Liver (tissue), 3 donors: ENCODE measurements at regions not wholly inside any gene's neighbourhood (a gene's known extent, or its start where the extent isn't known, plus 50 kb on each side); places are given as distances from the start of the nearest gene placed in this dataset.

ENCODE experiments used
- FOXA1 ChIP-seq: IDR thresholded peaks from 2 replicates; pipeline ENCODE4 v1.6.1; 2016; ENCODE audit warnings: antibody characterized with exemption
- GABPA ChIP-seq, 2 donors: IDR thresholded peaks in 1 of 2; conservative IDR thresholded peaks in 1 of 2; 2 replicates each; pipeline ENCODE4 v1.6.1; 2016; ENCODE audit warnings: antibody characterized with exemption in 2 of 2, mild to moderate bottlenecking in 1 of 2, moderate library complexity in 1 of 2
- HNF4A ChIP-seq, 2 donors: conservative IDR thresholded peaks; 2 replicates each; pipeline ENCODE4 v1.6.1; 2016; ENCODE audit warnings: antibody characterized with exemption in 2 of 2, mild to moderate bottlenecking in 2 of 2
- JUND ChIP-seq, 2 donors: IDR thresholded peaks; 2 replicates each; pipeline ENCODE4 v1.6.1; 2016; ENCODE audit warnings: antibody characterized with exemption in 2 of 2
- NR2F2 ChIP-seq: IDR thresholded peaks from 2 replicates; pipeline ENCODE4 v1.6.1; 2016; ENCODE audit warnings: antibody characterized with exemption
- RAD21 ChIP-seq, 2 donors: IDR thresholded peaks; 2 replicates each; pipeline ENCODE4 v1.6.1; 2016; ENCODE audit warnings: antibody characterized with exemption in 2 of 2, mild to moderate bottlenecking in 2 of 2
- TAF1 ChIP-seq: conservative IDR thresholded peaks from 2 replicates; pipeline ENCODE4 v1.6.1; 2016; ENCODE audit warnings: antibody characterized with exemption, mild to moderate bottlenecking
- YY1 ChIP-seq: IDR thresholded peaks from 2 replicates; pipeline ENCODE4 v1.6.1; 2016; ENCODE audit warnings: antibody characterized with exemption, mild to moderate bottlenecking
- TF ChIP-seq, protein P1 (sequence below): IDR thresholded peaks from 2 replicates; pipeline ENCODE4 v1.6.1; 2016; ENCODE audit warnings: antibody characterized with exemption
- TF ChIP-seq, protein P2 (sequence below): fragments of 150-350 bp; IDR thresholded peaks from 2 replicates; pipeline ENCODE4 v1.5.1; 2017; ENCODE audit warnings: improper control_type of control experiment, low read depth, low read length; ENCODE audit not compliant: missing input control
- TF ChIP-seq, protein P3 (sequence below): IDR thresholded peaks from 2 replicates; pipeline ENCODE4 v1.6.1; 2016; ENCODE audit warnings: antibody characterized with exemption, mild to moderate bottlenecking
- TF ChIP-seq, protein P4 (sequence below): IDR thresholded peaks from 2 replicates; pipeline ENCODE4 v1.6.1; 2016; ENCODE audit warnings: antibody characterized with exemption
- donor health status: healthy.
- donor health status: healthy.

DNA sequence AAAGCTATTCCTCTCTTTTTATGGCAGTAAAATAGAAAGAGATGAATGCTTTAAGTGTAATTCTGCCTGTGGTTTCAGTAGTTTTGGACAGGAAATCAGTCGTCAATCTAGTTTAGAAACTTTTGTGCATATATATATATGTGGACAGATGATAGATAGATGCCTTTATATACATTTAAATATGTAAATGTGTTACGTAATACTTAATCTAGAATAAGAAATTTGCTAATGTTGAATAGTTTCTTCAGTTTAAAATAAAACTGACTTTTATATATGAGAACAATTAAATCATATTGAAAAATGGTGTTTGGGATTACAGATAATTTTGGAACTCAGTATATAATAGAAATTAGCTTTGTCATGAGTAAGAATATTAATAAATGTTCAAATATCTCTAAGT is 1165.7 kb upstream of the NCAM2 start:
- TF ChIP-seq, protein P1, sequence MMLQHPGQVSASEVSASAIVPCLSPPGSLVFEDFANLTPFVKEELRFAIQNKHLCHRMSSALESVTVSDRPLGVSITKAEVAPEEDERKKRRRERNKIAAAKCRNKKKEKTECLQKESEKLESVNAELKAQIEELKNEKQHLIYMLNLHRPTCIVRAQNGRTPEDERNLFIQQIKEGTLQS = no peak
- TF ChIP-seq, protein P2, sequence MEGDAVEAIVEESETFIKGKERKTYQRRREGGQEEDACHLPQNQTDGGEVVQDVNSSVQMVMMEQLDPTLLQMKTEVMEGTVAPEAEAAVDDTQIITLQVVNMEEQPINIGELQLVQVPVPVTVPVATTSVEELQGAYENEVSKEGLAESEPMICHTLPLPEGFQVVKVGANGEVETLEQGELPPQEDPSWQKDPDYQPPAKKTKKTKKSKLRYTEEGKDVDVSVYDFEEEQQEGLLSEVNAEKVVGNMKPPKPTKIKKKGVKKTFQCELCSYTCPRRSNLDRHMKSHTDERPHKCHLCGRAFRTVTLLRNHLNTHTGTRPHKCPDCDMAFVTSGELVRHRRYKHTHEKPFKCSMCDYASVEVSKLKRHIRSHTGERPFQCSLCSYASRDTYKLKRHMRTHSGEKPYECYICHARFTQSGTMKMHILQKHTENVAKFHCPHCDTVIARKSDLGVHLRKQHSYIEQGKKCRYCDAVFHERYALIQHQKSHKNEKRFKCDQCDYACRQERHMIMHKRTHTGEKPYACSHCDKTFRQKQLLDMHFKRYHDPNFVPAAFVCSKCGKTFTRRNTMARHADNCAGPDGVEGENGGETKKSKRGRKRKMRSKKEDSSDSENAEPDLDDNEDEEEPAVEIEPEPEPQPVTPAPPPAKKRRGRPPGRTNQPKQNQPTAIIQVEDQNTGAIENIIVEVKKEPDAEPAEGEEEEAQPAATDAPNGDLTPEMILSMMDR = no peak
- TF ChIP-seq RAD21 (IDR thresholded peaks at IDR 0.05) (no peak), TAF1 (no peak), NR2F2 (no peak), HNF4A (conservative IDR thresholded peaks at IDR 0.05) (no peak), FOXA1 (no peak), JUND (IDR thresholded peaks at IDR 0.05) (no peak), GABPA (IDR thresholded peaks at IDR 0.05 in 1 of 2, conservative IDR thresholded peaks at IDR 0.05 in 1 of 2) (no peak), YY1 (no peak)
- TF ChIP-seq, protein P3, sequence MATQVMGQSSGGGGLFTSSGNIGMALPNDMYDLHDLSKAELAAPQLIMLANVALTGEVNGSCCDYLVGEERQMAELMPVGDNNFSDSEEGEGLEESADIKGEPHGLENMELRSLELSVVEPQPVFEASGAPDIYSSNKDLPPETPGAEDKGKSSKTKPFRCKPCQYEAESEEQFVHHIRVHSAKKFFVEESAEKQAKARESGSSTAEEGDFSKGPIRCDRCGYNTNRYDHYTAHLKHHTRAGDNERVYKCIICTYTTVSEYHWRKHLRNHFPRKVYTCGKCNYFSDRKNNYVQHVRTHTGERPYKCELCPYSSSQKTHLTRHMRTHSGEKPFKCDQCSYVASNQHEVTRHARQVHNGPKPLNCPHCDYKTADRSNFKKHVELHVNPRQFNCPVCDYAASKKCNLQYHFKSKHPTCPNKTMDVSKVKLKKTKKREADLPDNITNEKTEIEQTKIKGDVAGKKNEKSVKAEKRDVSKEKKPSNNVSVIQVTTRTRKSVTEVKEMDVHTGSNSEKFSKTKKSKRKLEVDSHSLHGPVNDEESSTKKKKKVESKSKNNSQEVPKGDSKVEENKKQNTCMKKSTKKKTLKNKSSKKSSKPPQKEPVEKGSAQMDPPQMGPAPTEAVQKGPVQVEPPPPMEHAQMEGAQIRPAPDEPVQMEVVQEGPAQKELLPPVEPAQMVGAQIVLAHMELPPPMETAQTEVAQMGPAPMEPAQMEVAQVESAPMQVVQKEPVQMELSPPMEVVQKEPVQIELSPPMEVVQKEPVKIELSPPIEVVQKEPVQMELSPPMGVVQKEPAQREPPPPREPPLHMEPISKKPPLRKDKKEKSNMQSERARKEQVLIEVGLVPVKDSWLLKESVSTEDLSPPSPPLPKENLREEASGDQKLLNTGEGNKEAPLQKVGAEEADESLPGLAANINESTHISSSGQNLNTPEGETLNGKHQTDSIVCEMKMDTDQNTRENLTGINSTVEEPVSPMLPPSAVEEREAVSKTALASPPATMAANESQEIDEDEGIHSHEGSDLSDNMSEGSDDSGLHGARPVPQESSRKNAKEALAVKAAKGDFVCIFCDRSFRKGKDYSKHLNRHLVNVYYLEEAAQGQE = no peak
- TF ChIP-seq, protein P4, sequence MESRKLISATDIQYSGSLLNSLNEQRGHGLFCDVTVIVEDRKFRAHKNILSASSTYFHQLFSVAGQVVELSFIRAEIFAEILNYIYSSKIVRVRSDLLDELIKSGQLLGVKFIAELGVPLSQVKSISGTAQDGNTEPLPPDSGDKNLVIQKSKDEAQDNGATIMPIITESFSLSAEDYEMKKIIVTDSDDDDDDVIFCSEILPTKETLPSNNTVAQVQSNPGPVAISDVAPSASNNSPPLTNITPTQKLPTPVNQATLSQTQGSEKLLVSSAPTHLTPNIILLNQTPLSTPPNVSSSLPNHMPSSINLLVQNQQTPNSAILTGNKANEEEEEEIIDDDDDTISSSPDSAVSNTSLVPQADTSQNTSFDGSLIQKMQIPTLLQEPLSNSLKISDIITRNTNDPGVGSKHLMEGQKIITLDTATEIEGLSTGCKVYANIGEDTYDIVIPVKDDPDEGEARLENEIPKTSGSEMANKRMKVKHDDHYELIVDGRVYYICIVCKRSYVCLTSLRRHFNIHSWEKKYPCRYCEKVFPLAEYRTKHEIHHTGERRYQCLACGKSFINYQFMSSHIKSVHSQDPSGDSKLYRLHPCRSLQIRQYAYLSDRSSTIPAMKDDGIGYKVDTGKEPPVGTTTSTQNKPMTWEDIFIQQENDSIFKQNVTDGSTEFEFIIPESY = no peak
